ENCODE measurements at regions not wholly inside any gene's neighbourhood (a gene's known extent, or its start where the extent isn't known, plus 50 kb on each side); places are given as distances from the start of the nearest gene placed in this dataset.

- TF ChIP-seq EZH2 (IDR thresholded peaks at IDR 0.05; ENCODE audit: low read length), result no peak
- no peak for TF ChIP-seq CTCF (optimal IDR thresholded peaks at IDR 0.05 in 1 of 3, IDR thresholded peaks at IDR 0.05 in 1 of 3, conservative IDR thresholded peaks at IDR 0.05 in 1 of 3; ENCODE audit: extremely low read depth in 1 of 3, insufficient read depth in 2 of 3, low read length in 3 of 3)
- dilution Hi-C loops (cut with MboI; ENCODE audit: extremely low pct_ligation_motif_present, low sequenced_read_pairs), result no loop called here
- FAIRE-seq (no peak), DNase-seq (ENCODE audit: low read depth, low spot score) (no peak)
- no peaks in the 10 kb centered on the region for H3K79me2 ChIP-seq (ENCODE audit: control insufficient read depth, insufficient read depth, low read length)
- no peaks in the 10 kb centered on the region for H3K4me1 ChIP-seq (ENCODE audit: control insufficient read depth, extremely low read depth, insufficient read depth, low read length)
- H3K27me3 ChIP-seq (ENCODE audit: control insufficient read depth, extremely low read depth, insufficient read depth, low read length), result no peaks in the 10 kb centered on the region
- no peaks in the 10 kb centered on the region for H4K20me1 ChIP-seq (ENCODE audit: control insufficient read depth, extremely low read depth, insufficient read depth, low read length)
- no peak overlapping the region for H3K4me3 ChIP-seq (ENCODE audit: control insufficient read depth in 2 of 3, extremely low read depth in 1 of 3, insufficient read depth in 2 of 3, low read depth in 1 of 3, low read length in 3 of 3)
- H3K9me3 ChIP-seq (ENCODE audit: control insufficient read depth, low read depth, low read length), result no peaks in the 10 kb centered on the region
- H3K27ac ChIP-seq (ENCODE audit: control insufficient read depth, insufficient read depth, low read length), result no peak overlapping the region
- no peaks in the 10 kb centered on the region for H3K9me1 ChIP-seq (ENCODE audit: control insufficient read depth, extremely low read depth, insufficient read depth, low read length)
- no peak overlapping the region for H3K9ac ChIP-seq (ENCODE audit: control insufficient read depth, extremely low read depth, insufficient read depth, low read length)
- H2AFZ ChIP-seq (ENCODE audit: control insufficient read depth, low read length), result no peak overlapping the region
- H3K36me3 ChIP-seq (ENCODE audit: control insufficient read depth in 2 of 2, extremely low read depth in 1 of 2, insufficient read depth in 2 of 2, low read length in 2 of 2), result no peaks in the 10 kb centered on the region
- H3K4me2 ChIP-seq (ENCODE audit: control insufficient read depth, extremely low read depth, insufficient read depth, low read depth, low read length), result no peak overlapping the region
Observed at GRCh38 chr21:14844001-14844400, 220.8 kb downstream of the NRIP1 start.

GRCh38 chr21:14842601-14843000 lies 222.2 kb downstream of the NRIP1 start:
- dilution Hi-C loops (cut with MboI; ENCODE audit: extremely low pct_ligation_motif_present, low sequenced_read_pairs), result no loop called here

More at GRCh38 chr21:14842601-14843000, 222.2 kb downstream of the NRIP1 start:
- no peak overlapping the region for H3K9ac ChIP-seq (ENCODE audit: control insufficient read depth, extremely low read depth, insufficient read depth, low read length)
- no peak for FAIRE-seq
- no peak overlapping the region for H2AFZ ChIP-seq (ENCODE audit: control insufficient read depth, low read length)
- H3K27ac ChIP-seq (ENCODE audit: control insufficient read depth, insufficient read depth, low read length), result no peak overlapping the region
- H3K36me3 ChIP-seq (ENCODE audit: control insufficient read depth in 2 of 2, extremely low read depth in 1 of 2, insufficient read depth in 2 of 2, low read length in 2 of 2), result no peaks in the 10 kb centered on the region
- no peak overlapping the region for H3K4me2 ChIP-seq (ENCODE audit: control insufficient read depth, extremely low read depth, insufficient read depth, low read depth, low read length)
- DNase-seq (ENCODE audit: low read depth, low spot score), result no peak
- no peaks in the 10 kb centered on the region for H3K4me1 ChIP-seq (ENCODE audit: control insufficient read depth, extremely low read depth, insufficient read depth, low read length)
- no peaks in the 10 kb centered on the region for H4K20me1 ChIP-seq (ENCODE audit: control insufficient read depth, extremely low read depth, insufficient read depth, low read length)
- no peak overlapping the region for H3K4me3 ChIP-seq (ENCODE audit: control insufficient read depth in 2 of 3, extremely low read depth in 1 of 3, insufficient read depth in 2 of 3, low read depth in 1 of 3, low read length in 3 of 3)
- H3K9me3 ChIP-seq (ENCODE audit: control insufficient read depth, low read depth, low read length), result no peaks in the 10 kb centered on the region
- H3K79me2 ChIP-seq (ENCODE audit: control insufficient read depth, insufficient read depth, low read length), result no peaks in the 10 kb centered on the region
- no peaks in the 10 kb centered on the region for H3K27me3 ChIP-seq (ENCODE audit: control insufficient read depth, extremely low read depth, insufficient read depth, low read length)
- no peak for TF ChIP-seq CTCF (optimal IDR thresholded peaks at IDR 0.05 in 1 of 3, IDR thresholded peaks at IDR 0.05 in 1 of 3, conservative IDR thresholded peaks at IDR 0.05 in 1 of 3; ENCODE audit: extremely low read depth in 1 of 3, insufficient read depth in 2 of 3, low read length in 3 of 3)
- no peak for TF ChIP-seq EZH2 (IDR thresholded peaks at IDR 0.05; ENCODE audit: low read length)
- no peaks in the 10 kb centered on the region for H3K9me1 ChIP-seq (ENCODE audit: control insufficient read depth, extremely low read depth, insufficient read depth, low read length)
